Fibroblast of villous mesenchyme (primary cell): ENCODE measurements at regions not wholly inside any gene's neighbourhood (a gene's known extent, or its start where the extent isn't known, plus 50 kb on each side); places are given as distances from the start of the nearest gene placed in this dataset.

Experiments used
- DNase-seq: peaks from one replicate; pipeline ENCODE4 v3.0.0-alpha.2; 2010; ENCODE audit warnings: low read depth
- H3K4me3 ChIP-seq: 2 replicates; pipeline ENCODE4 v1.5.1; 2011; ENCODE audit warnings: low read depth, mild to moderate bottlenecking, low read length
- TF ChIP-seq, protein P1 (sequence below): IDR thresholded peaks from 2 replicates; pipeline ENCODE4 v1.5.1; 2012; ENCODE audit warnings: low read depth, mild to moderate bottlenecking, low read length; ENCODE audit not compliant: insufficient read depth

DNA sequence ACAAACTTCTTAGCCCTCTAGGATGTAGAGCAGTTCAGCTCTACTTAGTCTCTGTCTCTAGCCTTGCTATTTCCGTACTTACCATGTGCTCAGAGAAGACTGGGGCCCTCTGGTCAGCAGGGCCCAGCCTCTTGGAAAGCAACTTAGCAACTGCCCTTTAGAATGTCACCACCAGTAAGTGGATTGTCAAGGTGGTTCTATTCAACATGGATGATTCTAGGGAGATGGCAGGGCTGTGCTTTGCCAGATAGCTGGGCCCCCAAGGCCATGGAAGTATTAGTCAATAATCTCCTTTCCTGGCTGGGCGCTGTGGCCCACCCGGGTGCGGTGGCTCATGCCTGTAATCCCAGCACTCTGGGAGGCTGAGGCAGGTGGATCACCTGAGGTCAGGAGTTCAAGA lies 177.6 kb upstream of the MVB12B start:
- TF ChIP-seq, protein P1, sequence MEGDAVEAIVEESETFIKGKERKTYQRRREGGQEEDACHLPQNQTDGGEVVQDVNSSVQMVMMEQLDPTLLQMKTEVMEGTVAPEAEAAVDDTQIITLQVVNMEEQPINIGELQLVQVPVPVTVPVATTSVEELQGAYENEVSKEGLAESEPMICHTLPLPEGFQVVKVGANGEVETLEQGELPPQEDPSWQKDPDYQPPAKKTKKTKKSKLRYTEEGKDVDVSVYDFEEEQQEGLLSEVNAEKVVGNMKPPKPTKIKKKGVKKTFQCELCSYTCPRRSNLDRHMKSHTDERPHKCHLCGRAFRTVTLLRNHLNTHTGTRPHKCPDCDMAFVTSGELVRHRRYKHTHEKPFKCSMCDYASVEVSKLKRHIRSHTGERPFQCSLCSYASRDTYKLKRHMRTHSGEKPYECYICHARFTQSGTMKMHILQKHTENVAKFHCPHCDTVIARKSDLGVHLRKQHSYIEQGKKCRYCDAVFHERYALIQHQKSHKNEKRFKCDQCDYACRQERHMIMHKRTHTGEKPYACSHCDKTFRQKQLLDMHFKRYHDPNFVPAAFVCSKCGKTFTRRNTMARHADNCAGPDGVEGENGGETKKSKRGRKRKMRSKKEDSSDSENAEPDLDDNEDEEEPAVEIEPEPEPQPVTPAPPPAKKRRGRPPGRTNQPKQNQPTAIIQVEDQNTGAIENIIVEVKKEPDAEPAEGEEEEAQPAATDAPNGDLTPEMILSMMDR: no peak
- H3K4me3 ChIP-seq: no peak overlapping the region
- no peak for DNase-seq

- H3K4me3 ChIP-seq: no peak overlapping the region
- DNase-seq: no peak
- TF ChIP-seq, protein P1: no peak
These were observed 177.0 kb upstream of the MVB12B start for GRCh38 chr9:126149661-126150060.

- H3K4me3 ChIP-seq: no peak overlapping the region
These were observed 176.1 kb upstream of the MVB12B start for GRCh38 chr9:126150411-126151030.

DNA sequence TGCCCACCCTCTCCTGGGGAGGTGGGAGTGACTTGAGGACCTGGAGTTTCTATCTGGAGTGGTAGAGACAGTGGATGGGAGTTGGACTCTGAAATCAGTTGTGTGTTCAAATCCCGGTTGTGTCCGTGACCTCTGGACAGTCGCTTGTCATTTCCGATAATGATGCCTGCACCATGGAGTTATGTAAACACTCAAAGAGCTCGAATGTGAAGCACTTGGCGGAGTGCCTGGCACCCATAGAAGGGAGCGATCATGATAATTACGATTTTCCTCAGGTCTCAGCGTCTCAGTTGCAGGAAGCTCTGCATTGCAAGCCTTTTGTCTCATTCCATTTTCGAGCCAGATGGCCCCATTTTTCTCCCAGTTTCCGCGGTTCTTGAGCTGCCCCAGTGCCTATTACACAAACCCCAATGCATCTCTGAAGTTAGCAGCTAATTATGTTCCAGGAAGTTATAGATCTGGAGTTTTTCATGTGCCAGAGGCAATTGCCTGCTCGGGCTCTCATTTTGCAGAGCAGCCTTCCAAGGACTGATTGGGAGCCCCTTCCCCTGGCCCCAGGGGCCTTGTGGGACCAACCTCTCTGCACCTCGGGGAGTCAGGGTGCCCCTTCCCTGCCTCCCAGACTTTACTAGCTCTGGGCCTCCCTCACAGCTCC lies 175.5 kb upstream of the MVB12B start:
- H3K4me3 ChIP-seq: no peak overlapping the region
- TF ChIP-seq, protein P1: no peak
- no peak for DNase-seq

More at GRCh38 chr9:126150411-126151030, 176.1 kb upstream of the MVB12B start:
- TF ChIP-seq, protein P1: no peak
- no peak for DNase-seq

DNA sequence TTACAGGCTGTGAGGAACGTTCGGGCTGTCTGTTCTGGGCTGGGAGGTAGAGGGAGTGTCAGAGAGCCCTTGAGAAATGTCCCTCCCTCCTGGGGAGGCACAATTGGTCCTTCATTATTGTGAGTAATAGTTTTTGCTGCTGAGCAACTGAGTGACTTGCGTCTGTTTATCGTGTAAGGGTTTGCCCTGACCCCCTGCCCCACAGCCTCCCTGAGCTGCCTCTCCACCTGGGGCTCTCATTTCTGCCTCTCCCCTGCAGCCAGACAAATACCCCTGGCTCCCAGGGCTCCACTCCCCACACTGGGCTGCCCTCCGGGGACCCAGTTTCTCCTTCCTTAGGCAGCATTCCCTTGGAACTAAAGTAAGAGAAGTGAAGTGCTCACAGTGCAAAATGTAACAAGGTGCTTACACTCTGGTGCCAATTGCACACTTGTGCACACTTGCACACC lies 174.9 kb upstream of the MVB12B start:
- DNase-seq: no peak
- H3K4me3 ChIP-seq: no peak overlapping the region
- TF ChIP-seq, protein P1: no peak

- no peak overlapping the region for H3K4me3 ChIP-seq
- TF ChIP-seq, protein P1: no peak
- no peak for DNase-seq
These were observed 173.8 kb upstream of the MVB12B start for GRCh38 chr9:126152622-126153362.
